HAP-1 (cell line): ENCODE measurements at regions not wholly inside any gene's neighbourhood (a gene's known extent, or its start where the extent isn't known, plus 50 kb on each side); places are given as distances from the start of the nearest gene placed in this dataset.

Experiments
- DNase-seq, 2 experiments: peaks; one replicate each; pipeline ENCODE4 v3.0.0-alpha.2; 2016 to 2020; ENCODE audit warnings: low spot score in 2 of 2
- H3K27me3 ChIP-seq: fragments of 250-450 bp; sonication (Bioruptor Pico); 2 replicates; pipeline ENCODE4 v1.5.1; 2020; ENCODE audit warnings: low read depth, mild to moderate bottlenecking, moderate library complexity
- H3K36me3 ChIP-seq: fragments of 250-450 bp; sonication (Bioruptor Pico); replicated peaks from 2 replicates; pipeline ENCODE4 v1.5.1; 2020; ENCODE audit warnings: mild to moderate bottlenecking
- H3K4me1 ChIP-seq: fragments of 250-450 bp; sonication (Bioruptor Pico); 2 replicates; pipeline ENCODE4 v1.5.1; 2020; ENCODE audit warnings: mild to moderate bottlenecking
- H3K4me3 ChIP-seq: fragments of 250-450 bp; sonication (Bioruptor Pico); 2 replicates; pipeline ENCODE4 v1.5.1; 2020; ENCODE audit warnings: mild to moderate bottlenecking, moderate library complexity
- H3K9me3 ChIP-seq: fragments of 250-450 bp; sonication (Bioruptor Pico); 2 replicates; pipeline ENCODE4 v1.5.1; 2020; ENCODE audit warnings: mild to moderate bottlenecking, moderate library complexity
- in situ Hi-C: fragments of 300-500 bp; cut with MboI; formaldehyde crosslinking; loops from 3 replicates; pipeline ENCODE4 v1.14.3; 2020; ENCODE audit warnings: low sequenced_read_pairs, inconsistent platforms, mixed read lengths

GRCh38 chr11:104462341-104462740 is 298.4 kb upstream of the PDGFD start:
- Histone ChIP-seq H3K36me3 (no peaks in the 10 kb centered on the region), H3K27me3 (no peaks in the 10 kb centered on the region), H3K4me3 (no peak overlapping the region), H3K4me1 (no peaks in the 10 kb centered on the region), H3K9me3 (no peaks in the 10 kb centered on the region)
- DNase-seq, result no peak
- in situ Hi-C loops, result no loop called here

- in situ Hi-C loops, result no loop called here
- H3K4me3 ChIP-seq, result no peak overlapping the region
- H3K9me3 ChIP-seq, result no peaks in the 10 kb centered on the region
- H3K4me1 ChIP-seq, result no peaks in the 10 kb centered on the region
- H3K36me3 ChIP-seq, result no peaks in the 10 kb centered on the region
- H3K27me3 ChIP-seq, result no peaks in the 10 kb centered on the region
- no peak for DNase-seq
Observed at GRCh38 chr11:104451197-104451893, 287.4 kb upstream of the PDGFD start.

GRCh38 chr11:104443387-104443786 is 279.4 kb upstream of the PDGFD start:
- DNase-seq, result no peak
- Histone ChIP-seq H3K4me3 (no peak overlapping the region), H3K27me3 (peaks cover 2% of the 10 kb centered on the region; the same call in 1 of the 2 replicates), H3K9me3 (no peaks in the 10 kb centered on the region), H3K36me3 (no peaks in the 10 kb centered on the region), H3K4me1 (no peaks in the 10 kb centered on the region)
- in situ Hi-C loops, result no loop called here

- H3K4me1 ChIP-seq, result no peaks in the 10 kb centered on the region
- no peaks in the 10 kb centered on the region for H3K9me3 ChIP-seq
- H3K4me3 ChIP-seq, result no peak overlapping the region
- in situ Hi-C loops, result no loop called here
- peaks cover 2% of the 10 kb centered on the region; the same call in 1 of the 2 replicates for H3K27me3 ChIP-seq
- DNase-seq, result no peak
- H3K36me3 ChIP-seq, result no peaks in the 10 kb centered on the region
Observed at GRCh38 chr11:104442321-104442720, 278.4 kb upstream of the PDGFD start.

- Histone ChIP-seq H3K27me3 (no peaks in the 10 kb centered on the region), H3K4me1 (no peaks in the 10 kb centered on the region), H3K9me3 (no peaks in the 10 kb centered on the region), H3K4me3 (no peak overlapping the region), H3K36me3 (no peaks in the 10 kb centered on the region)
- DNase-seq, result no peak
- in situ Hi-C loops, result no loop called here
Observed at GRCh38 chr11:104435494-104435893, 271.5 kb upstream of the PDGFD start.

- no peaks in the 10 kb centered on the region for H3K36me3 ChIP-seq
- no peaks in the 10 kb centered on the region for H3K9me3 ChIP-seq
- no peak overlapping the region for H3K4me3 ChIP-seq
- no peaks in the 10 kb centered on the region for H3K4me1 ChIP-seq
- H3K27me3 ChIP-seq, result no peaks in the 10 kb centered on the region
- no peak for DNase-seq
- in situ Hi-C loops, result no loop called here
Observed at GRCh38 chr11:104433751-104434150, 269.8 kb upstream of the PDGFD start.

GRCh38 chr11:104432981-104433380 is 269.0 kb upstream of the PDGFD start:
- DNase-seq, result no peak
- in situ Hi-C loops, result no loop called here

GRCh38 chr11:104432526-104432925 is 268.6 kb upstream of the PDGFD start:
- H3K4me1 ChIP-seq, result no peaks in the 10 kb centered on the region
- no peak overlapping the region for H3K4me3 ChIP-seq
- no peaks in the 10 kb centered on the region for H3K9me3 ChIP-seq
- in situ Hi-C loops, result no loop called here
- no peaks in the 10 kb centered on the region for H3K36me3 ChIP-seq
- H3K27me3 ChIP-seq, result no peaks in the 10 kb centered on the region
- DNase-seq, result no peak

More at GRCh38 chr11:104432981-104433380, 269.0 kb upstream of the PDGFD start:
- Histone ChIP-seq H3K9me3 (no peaks in the 10 kb centered on the region), H3K27me3 (no peaks in the 10 kb centered on the region), H3K4me3 (no peak overlapping the region), H3K4me1 (no peaks in the 10 kb centered on the region), H3K36me3 (no peaks in the 10 kb centered on the region)

GRCh38 chr11:104422324-104422944 is 258.5 kb upstream of the PDGFD start:
- Histone ChIP-seq H3K27me3 (no peaks in the 10 kb centered on the region), H3K36me3 (no peaks in the 10 kb centered on the region), H3K4me3 (no peak overlapping the region), H3K4me1 (no peaks in the 10 kb centered on the region), H3K9me3 (no peaks in the 10 kb centered on the region)
- in situ Hi-C loops, result no loop called here
- DNase-seq, result no peak

- no peak for DNase-seq
- H3K27me3 ChIP-seq, result no peaks in the 10 kb centered on the region
- H3K4me1 ChIP-seq, result no peaks in the 10 kb centered on the region
- H3K9me3 ChIP-seq, result no peaks in the 10 kb centered on the region
- no peak overlapping the region for H3K4me3 ChIP-seq
- no peaks in the 10 kb centered on the region for H3K36me3 ChIP-seq
- in situ Hi-C loops, result no loop called here
Observed at GRCh38 chr11:104410336-104410735, 246.4 kb upstream of the PDGFD start.

GRCh38 chr11:104408630-104409029 is 244.7 kb upstream of the PDGFD start:
- Histone ChIP-seq H3K4me1 (no peaks in the 10 kb centered on the region), H3K4me3 (no peak overlapping the region), H3K36me3 (no peaks in the 10 kb centered on the region), H3K9me3 (no peaks in the 10 kb centered on the region), H3K27me3 (no peaks in the 10 kb centered on the region)
- no peak for DNase-seq
- in situ Hi-C loops, result no loop called here

GRCh38 chr11:104405277-104405676 is 241.3 kb upstream of the PDGFD start:
- DNase-seq, result no peak
- H3K27me3 ChIP-seq, result no peaks in the 10 kb centered on the region
- no peaks in the 10 kb centered on the region for H3K4me1 ChIP-seq
- no peaks in the 10 kb centered on the region for H3K36me3 ChIP-seq
- H3K9me3 ChIP-seq, result no peaks in the 10 kb centered on the region
- in situ Hi-C loops, result no loop called here
- H3K4me3 ChIP-seq, result no peak overlapping the region

GRCh38 chr11:104404231-104405175 is 240.6 kb upstream of the PDGFD start:
- H3K4me1 ChIP-seq, result no peaks in the 10 kb centered on the region
- no peaks in the 10 kb centered on the region for H3K36me3 ChIP-seq
- H3K27me3 ChIP-seq, result no peaks in the 10 kb centered on the region
- DNase-seq, result no peak
- no peaks in the 10 kb centered on the region for H3K9me3 ChIP-seq
- in situ Hi-C loops, result no loop called here
- no peak overlapping the region for H3K4me3 ChIP-seq
